ENCODE measurements at regions not wholly inside any gene's neighbourhood (a gene's known extent, or its start where the extent isn't known, plus 50 kb on each side); places are given as distances from the start of the nearest gene placed in this dataset.

DNA sequence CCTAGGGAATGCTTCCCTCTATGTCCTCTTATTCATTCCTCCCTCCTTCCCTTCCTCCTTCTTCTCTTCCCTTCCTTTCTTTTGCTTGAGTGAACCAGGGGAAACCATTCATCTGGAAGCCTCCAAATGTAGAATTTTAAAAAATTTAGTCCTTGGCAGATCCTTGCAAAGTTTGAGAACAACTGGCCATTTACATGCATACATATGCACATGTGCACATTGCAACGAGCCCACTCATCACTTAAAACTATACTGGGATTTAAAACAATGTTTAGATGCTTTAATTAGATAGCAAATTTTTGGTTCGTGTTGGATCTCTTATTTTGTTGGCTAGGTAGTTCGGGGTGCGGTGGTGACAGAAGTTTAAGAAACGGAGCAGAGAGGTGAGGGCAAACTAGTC, 68.0 kb upstream of the HMGA2 start:
- 88 to 89% methylated on average over 5 of the region's 5 CpGs for WGBS, 2 donors
- no peak for TF ChIP-seq POLR2AphosphoS5 (IDR thresholded peaks at IDR 0.05)
- TF ChIP-seq, protein P1, sequence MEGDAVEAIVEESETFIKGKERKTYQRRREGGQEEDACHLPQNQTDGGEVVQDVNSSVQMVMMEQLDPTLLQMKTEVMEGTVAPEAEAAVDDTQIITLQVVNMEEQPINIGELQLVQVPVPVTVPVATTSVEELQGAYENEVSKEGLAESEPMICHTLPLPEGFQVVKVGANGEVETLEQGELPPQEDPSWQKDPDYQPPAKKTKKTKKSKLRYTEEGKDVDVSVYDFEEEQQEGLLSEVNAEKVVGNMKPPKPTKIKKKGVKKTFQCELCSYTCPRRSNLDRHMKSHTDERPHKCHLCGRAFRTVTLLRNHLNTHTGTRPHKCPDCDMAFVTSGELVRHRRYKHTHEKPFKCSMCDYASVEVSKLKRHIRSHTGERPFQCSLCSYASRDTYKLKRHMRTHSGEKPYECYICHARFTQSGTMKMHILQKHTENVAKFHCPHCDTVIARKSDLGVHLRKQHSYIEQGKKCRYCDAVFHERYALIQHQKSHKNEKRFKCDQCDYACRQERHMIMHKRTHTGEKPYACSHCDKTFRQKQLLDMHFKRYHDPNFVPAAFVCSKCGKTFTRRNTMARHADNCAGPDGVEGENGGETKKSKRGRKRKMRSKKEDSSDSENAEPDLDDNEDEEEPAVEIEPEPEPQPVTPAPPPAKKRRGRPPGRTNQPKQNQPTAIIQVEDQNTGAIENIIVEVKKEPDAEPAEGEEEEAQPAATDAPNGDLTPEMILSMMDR (IDR thresholded peaks at IDR 0.05): no peak
- no peak for TF ChIP-seq EP300 (IDR thresholded peaks at IDR 0.05)
- no peak for TF ChIP-seq POLR2A (IDR thresholded peaks at IDR 0.05)
- H3K4me1 ChIP-seq: no peaks in the 10 kb centered on the region
- no peak overlapping the region for H3K4me3 ChIP-seq
- peaks cover 0 to 6% (median 0%) of the 10 kb centered on the region in 3 donors for H3K27me3 ChIP-seq
- intact Hi-C loops (cut with DNase I): no loop called here
- no peak for DNase-seq
- no peak overlapping the region for H3K27ac ChIP-seq
- no peaks in the 10 kb centered on the region for H3K36me3 ChIP-seq
- no peaks in the 10 kb centered on the region for H3K9me3 ChIP-seq

DNA sequence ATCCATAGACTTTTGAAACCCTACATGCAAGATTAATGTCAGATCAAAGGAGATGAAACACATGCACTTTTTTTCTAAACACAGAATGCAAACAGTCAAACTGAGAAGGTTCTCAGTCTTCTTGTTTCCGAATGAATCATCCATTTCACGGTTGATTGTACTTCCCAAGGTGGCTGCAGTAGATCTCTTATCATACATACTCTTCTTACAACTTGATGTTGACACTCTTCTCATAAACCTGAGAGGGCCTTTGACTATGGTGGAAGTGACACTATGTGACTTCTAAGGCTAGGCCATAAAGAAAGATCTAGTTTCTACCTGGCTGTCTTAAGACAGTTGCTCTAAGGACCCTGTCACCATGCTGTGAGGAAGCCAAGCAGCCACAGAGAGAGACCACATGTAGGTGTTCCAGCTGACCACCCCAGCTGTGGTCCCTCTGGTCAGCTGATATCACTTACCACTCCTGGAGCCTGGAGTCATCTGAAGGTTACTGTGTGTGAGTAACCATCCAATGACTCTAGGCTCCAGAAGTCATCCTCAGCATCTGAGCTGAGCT, 67.2 kb upstream of the HMGA2 start:
- DNase-seq: no peak
- intact Hi-C loops (cut with DNase I): no loop called here
- WGBS, 2 donors: 42 to 70% methylated on average over 2 of the region's 2 CpGs
- no peaks in the 10 kb centered on the region for H3K4me1 ChIP-seq
- H3K27ac ChIP-seq: no peak overlapping the region
- H3K4me3 ChIP-seq: no peak overlapping the region
- H3K27me3 ChIP-seq: peaks cover 0 to 2% (median 0%) of the 10 kb centered on the region in 3 donors
- TF ChIP-seq POLR2AphosphoS5 (IDR thresholded peaks at IDR 0.05) (no peak), POLR2A (IDR thresholded peaks at IDR 0.05) (no peak), EP300 (IDR thresholded peaks at IDR 0.05) (no peak)
- TF ChIP-seq, protein P1 (IDR thresholded peaks at IDR 0.05): no peak
- no peaks in the 10 kb centered on the region for H3K9me3 ChIP-seq
- no peaks in the 10 kb centered on the region for H3K36me3 ChIP-seq

DNA sequence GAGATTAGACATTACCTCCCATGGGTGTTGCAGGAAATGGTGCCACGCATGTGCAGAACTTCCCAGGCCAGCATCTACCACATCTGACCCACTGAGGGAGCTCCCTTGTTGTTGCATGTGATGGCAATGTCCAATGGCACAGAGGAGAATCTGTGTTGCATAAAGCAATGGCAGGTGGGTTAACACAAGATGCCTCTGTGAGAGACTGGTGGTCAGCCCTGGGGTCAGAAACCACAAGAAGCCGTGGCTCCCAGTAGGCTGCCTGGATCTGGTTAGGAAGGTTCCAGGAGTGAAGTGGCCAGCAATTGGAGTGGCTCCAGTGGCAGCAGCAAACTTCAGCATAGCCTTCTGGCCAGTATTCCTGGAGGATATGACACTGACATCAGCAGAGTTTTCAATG, 65.9 kb upstream of the HMGA2 start:
- TF ChIP-seq EP300 (IDR thresholded peaks at IDR 0.05) (no peak), POLR2A (IDR thresholded peaks at IDR 0.05) (no peak), POLR2AphosphoS5 (IDR thresholded peaks at IDR 0.05) (no peak)
- TF ChIP-seq, protein P1 (IDR thresholded peaks at IDR 0.05): no peak
- Histone ChIP-seq H3K27ac (no peak overlapping the region), H3K36me3 (no peaks in the 10 kb centered on the region), H3K9me3 (no peaks in the 10 kb centered on the region), H3K4me1 (no peaks in the 10 kb centered on the region), H3K4me3 (no peak overlapping the region), H3K27me3 (no peaks in the 10 kb centered on the region)
- WGBS, 2 donors: 79 to 84% methylated on average over 2 of the region's 2 CpGs
- no peak for DNase-seq
- intact Hi-C loops (cut with DNase I): no loop called here

DNA sequence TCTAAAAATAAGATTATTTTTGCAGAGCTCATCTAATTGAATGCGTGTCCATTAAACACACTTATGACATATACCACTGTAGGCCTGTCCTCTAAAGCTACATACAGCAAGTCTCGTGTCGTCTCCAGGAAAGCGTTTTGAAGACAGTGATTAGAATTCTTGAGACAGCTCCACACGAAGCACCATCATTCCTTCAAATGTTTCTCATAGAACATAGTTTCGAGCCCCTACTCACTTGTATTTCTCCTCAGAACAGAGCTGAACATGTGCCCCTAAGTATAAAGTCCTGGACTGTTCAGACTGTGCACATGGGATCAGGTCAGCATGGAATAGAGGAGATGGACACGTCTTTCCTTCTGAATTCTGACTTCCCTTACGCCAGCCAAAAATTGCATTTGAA, 64.5 kb upstream of the HMGA2 start:
- intact Hi-C loops (cut with DNase I): no loop called here
- Histone ChIP-seq H3K27me3 (no peaks in the 10 kb centered on the region), H3K4me1 (no peaks in the 10 kb centered on the region), H3K4me3 (no peak overlapping the region), H3K36me3 (no peaks in the 10 kb centered on the region), H3K9me3 (no peaks in the 10 kb centered on the region), H3K27ac (no peak overlapping the region)
- DNase-seq: no peak
- TF ChIP-seq, protein P1 (IDR thresholded peaks at IDR 0.05): no peak
- TF ChIP-seq POLR2A (IDR thresholded peaks at IDR 0.05) (no peak), POLR2AphosphoS5 (IDR thresholded peaks at IDR 0.05) (no peak), EP300 (IDR thresholded peaks at IDR 0.05) (no peak)
- 91 to 93% methylated on average over 8 of the region's 8 CpGs for WGBS, 2 donors

DNA sequence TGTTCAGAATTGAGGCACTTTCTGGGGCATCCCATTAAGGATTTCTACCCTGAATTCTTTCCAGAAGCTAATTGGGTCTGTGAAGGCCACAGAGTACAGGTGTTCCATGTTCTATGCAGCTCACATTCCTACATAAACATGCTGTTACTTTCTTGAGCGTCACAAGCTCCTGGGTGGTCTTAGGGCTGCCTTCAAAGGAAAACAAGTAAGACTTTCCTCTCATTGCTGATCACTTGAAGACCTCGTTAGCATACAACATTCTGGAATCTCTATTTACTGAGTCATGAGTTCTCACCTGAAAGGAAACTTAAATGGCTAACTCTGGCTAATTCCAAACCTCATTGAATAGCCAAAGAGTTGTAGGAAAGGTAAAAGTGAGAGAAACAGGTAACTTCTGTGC, 63.0 kb upstream of the HMGA2 start:
- no peak overlapping the region for H3K27ac ChIP-seq
- no peaks in the 10 kb centered on the region for H3K4me1 ChIP-seq
- no peaks in the 10 kb centered on the region for H3K27me3 ChIP-seq
- intact Hi-C loops (cut with DNase I): no loop called here
- no peaks in the 10 kb centered on the region for H3K36me3 ChIP-seq
- TF ChIP-seq, protein P1 (IDR thresholded peaks at IDR 0.05): no peak
- TF ChIP-seq POLR2A (IDR thresholded peaks at IDR 0.05) (no peak), EP300 (IDR thresholded peaks at IDR 0.05) (no peak), POLR2AphosphoS5 (IDR thresholded peaks at IDR 0.05) (no peak)
- no peaks in the 10 kb centered on the region for H3K9me3 ChIP-seq
- no peak overlapping the region for H3K4me3 ChIP-seq
- no peak for DNase-seq
- WGBS, 2 donors: 78 to 84% methylated on average over 2 of the region's 2 CpGs

Measured in sigmoid colon (tissue), 6 donors.